Body of pancreas (tissue), 4 donors: ENCODE measurements at regions not wholly inside any gene's neighbourhood (a gene's known extent, or its start where the extent isn't known, plus 50 kb on each side); places are given as distances from the start of the nearest gene placed in this dataset.
"Not testable (repeated sequence)": the region's sequence is repeated elsewhere in the genome, so short reads cannot be mapped to it uniquely, and the experiment has no call there.

Experiments
- ATAC-seq: fragments of 150-250 bp; one replicate; pipeline ENCODE4 v1.9.1; 2016
- DNase-seq, 4 donors: peaks; one replicate each; pipeline ENCODE4 v3.0.0-alpha.2; 2019
- H3K27ac ChIP-seq, 4 donors: fragments of 200-600 bp; sonication (generic); 1 replicate in 3 of 4; 2 replicates in 1 of 4; pipeline versions ENCODE4 v1.5.1 to v1.6.1; 2016 to 2019; ENCODE audit warnings: mild to moderate bottlenecking in 1 of 4, mixed read lengths in 1 of 4, moderate library complexity in 1 of 4
- H3K27me3 ChIP-seq, 2 donors: fragments of 200-600 bp; sonication (generic); one replicate each; pipeline ENCODE4 v1.6.0; 2016; ENCODE audit warnings: mild to moderate bottlenecking in 1 of 2
- H3K36me3 ChIP-seq, 2 donors: fragments of 200-600 bp; sonication (generic); replicated peaks in 1 of 2; 2 replicates each; pipeline ENCODE4 v1.5.1; 2016; ENCODE audit warnings: low read depth in 2 of 2; ENCODE audit not compliant: insufficient read depth in 1 of 2
- H3K4me1 ChIP-seq: fragments of 200-600 bp; sonication (generic); one replicate; pipeline ENCODE4 v1.6.0; 2016
- H3K4me3 ChIP-seq, 2 donors: fragments of 200-600 bp; sonication (generic); 1 replicate in 1 of 2; 2 replicates in 1 of 2; pipeline ENCODE4 v1.5.1; 2016 to 2019
- H3K9me3 ChIP-seq, 3 donors: fragments of 200-600 bp; sonication (generic); 1 replicate in 2 of 3; 2 replicates in 1 of 3; pipeline ENCODE4 v1.5.1; 2016
- WGBS, 2 donors: methylation state at CpG; one replicate each; pipeline ENCODE4 v1.1.5; 2017; 5-methylcytosine and 5-hydroxymethylcytosine counted together
- intact Hi-C: fragments of 100-400 bp; cut with DNase I; formaldehyde crosslinking; loops from one replicate; pipeline ENCODE4 v1.15.1; 2023

DNA sequence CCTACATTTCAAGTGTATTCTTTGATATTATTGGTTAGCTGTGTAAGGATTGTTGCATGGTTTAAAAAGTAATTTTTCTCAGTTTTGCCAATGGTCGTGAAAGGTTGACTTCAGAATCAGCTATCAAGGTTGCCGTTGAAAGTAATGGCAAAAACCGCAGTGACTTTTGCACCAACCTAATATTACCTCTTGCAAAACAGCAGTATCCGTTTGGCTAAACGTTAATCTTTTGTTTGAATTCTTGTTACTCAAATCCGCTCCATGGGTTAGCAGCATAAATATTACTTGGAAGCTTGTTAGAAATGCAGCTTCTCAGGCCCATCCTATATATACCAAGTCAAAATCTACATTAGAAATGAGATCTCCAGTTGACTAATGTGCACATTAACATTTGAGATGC lies 141.6 kb upstream of the PRSS12 start:
- H3K27me3 ChIP-seq, H3K36me3 ChIP-seq, H3K4me3 ChIP-seq, ATAC-seq, intact Hi-C loops, H3K27ac ChIP-seq, DNase-seq, H3K4me1 ChIP-seq, H3K9me3 ChIP-seq: not testable (repeated sequence)
- WGBS, 2 donors, result 59 to 81% methylated on average over 6 of the region's 6 CpGs

DNA sequence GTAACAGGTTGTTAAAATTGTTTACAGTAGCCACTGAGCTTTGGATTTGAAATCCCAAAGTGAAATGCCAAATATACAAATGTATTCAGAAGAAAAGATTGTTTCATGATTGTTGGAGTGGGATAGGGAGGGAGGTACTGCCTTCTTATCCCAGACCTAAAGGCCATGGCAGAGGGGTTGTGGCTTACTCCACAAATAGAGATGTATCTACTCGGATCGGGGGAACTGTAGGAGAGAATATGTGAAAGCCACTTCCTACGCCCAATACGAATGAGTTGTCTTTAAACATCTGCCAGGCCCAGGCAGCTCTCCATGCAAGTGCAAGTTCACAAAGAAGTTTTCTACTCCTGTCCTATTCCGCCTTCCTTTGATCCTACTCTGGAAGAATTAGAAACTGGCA lies 150.2 kb upstream of the PRSS12 start:
- not testable (repeated sequence) for H3K27ac ChIP-seq

DNA sequence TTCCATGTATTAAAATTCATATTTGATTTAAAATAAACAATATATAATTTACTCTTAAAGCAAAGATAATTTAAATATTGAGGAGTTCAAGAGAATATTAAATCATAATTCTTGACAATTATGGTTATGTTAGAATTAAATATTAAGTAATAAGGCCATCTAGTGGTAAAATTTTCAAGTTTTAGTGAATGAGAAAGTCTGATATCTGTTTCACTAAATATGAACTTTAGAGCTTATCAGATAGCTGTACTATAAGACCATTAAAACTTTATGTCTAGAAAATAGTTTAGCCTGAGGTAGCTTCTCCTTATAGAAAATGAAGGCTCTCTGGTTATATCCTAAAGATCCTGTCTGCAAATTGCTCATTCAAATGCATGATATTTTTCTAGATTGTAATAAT lies 152.1 kb upstream of the PRSS12 start:
- ATAC-seq, H3K4me1 ChIP-seq, DNase-seq, H3K4me3 ChIP-seq, H3K27ac ChIP-seq, H3K27me3 ChIP-seq, intact Hi-C loops, H3K36me3 ChIP-seq, H3K9me3 ChIP-seq: not testable (repeated sequence)

More for the DNA sequence above, 150.2 kb upstream of the PRSS12 start:
- ATAC-seq, H3K27me3 ChIP-seq, intact Hi-C loops, H3K36me3 ChIP-seq, H3K4me1 ChIP-seq, DNase-seq, H3K4me3 ChIP-seq, H3K9me3 ChIP-seq: not testable (repeated sequence)
- 82 to 92% methylated on average over 5 of the region's 5 CpGs for WGBS, 2 donors

DNA sequence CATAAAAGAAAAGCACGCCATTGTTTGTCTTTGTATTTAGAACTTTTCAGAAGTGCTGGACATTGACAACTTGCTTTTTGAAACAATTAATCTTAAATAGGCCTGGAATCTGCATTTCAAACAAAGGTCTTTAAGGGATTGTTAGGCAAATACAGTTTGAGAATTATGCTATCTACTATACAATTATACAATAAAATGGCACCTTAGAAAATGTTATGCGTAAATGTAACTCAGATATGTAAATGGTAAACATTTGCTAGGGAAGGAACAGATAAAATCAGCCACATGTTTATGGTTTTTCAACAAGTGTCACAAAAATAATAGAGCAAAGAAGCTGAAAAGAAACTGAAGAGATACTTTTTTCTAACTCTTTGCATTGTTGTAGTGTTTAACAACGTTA lies 152.7 kb upstream of the PRSS12 start:
- intact Hi-C loops, DNase-seq: not testable (repeated sequence)

DNA sequence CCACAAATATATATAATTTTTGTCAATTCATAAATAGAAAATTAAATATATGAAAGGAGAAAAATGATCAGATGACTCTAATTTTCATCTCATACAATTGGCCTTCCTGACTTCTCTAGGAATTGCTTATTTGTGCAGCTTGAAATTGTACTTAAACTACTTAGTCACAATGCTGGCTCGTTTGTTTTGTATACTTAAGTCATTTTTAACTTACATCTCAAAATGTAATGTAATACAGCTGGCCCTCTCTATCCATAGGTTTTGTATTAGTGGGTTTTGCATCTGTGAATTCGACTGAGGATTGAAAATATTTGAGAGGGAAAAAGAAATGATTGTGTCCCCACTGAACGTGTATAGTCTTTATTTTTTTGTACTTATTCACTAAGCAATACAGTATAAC lies 160.1 kb upstream of the PRSS12 start:
- H3K9me3 ChIP-seq, H3K27ac ChIP-seq, H3K4me3 ChIP-seq, DNase-seq, H3K27me3 ChIP-seq, H3K36me3 ChIP-seq, intact Hi-C loops, ATAC-seq, H3K4me1 ChIP-seq: not testable (repeated sequence)
- 44 to 46% methylated on average over 3 of the region's 3 CpGs for WGBS, 2 donors

More for the DNA sequence above, 152.7 kb upstream of the PRSS12 start:
- not testable (repeated sequence) for H3K4me3 ChIP-seq, ATAC-seq, H3K4me1 ChIP-seq, H3K27me3 ChIP-seq, H3K9me3 ChIP-seq, H3K27ac ChIP-seq, H3K36me3 ChIP-seq
- WGBS, 2 donors, result 64 to 79% methylated on average over 3 of the region's 3 CpGs

DNA sequence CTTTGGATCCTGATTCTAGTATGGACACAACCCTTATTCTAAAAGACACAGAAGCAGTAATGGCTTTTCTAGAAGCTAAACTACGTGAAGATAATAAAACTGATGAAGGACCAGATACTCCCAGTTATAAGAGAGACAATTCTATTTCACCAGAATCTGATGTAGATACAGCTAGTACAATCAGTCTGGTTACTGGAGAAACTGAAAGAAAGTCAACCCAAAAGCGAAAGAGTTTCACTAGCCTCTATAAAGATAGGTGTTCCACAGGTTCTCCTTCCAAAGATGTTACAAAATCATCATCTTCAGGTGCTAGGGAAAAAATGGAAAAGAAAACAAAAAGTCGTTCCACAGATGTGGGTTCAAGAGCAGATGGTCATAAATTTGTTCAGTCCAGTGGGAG lies 161.5 kb upstream of the PRSS12 start:
- H3K4me1 ChIP-seq, ATAC-seq, H3K36me3 ChIP-seq, H3K9me3 ChIP-seq, H3K27ac ChIP-seq, DNase-seq, intact Hi-C loops, H3K4me3 ChIP-seq, H3K27me3 ChIP-seq: not testable (repeated sequence)
- WGBS, 2 donors, result 78 to 84% methylated on average over 2 of the region's 3 CpGs

DNA sequence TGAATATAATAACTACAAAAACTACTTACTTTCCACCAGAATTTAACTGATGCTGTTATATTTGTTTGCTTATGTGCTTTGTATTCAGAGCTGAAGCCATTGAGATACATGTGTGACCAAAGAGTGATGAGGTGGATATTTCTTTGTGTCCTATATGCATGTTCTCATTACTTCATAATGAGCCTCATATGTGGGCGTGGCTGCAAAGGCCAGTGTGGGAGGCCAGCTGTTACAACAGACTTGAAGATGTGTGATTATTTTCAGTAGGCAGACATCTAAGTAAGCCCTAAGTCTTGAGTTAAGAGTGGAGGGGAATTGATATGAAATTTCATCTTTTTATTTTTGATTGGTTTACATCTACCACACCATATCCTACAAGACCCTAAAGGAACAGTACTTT lies 163.3 kb upstream of the PRSS12 start:
- ATAC-seq, H3K4me3 ChIP-seq, H3K27ac ChIP-seq, H3K27me3 ChIP-seq, intact Hi-C loops, H3K4me1 ChIP-seq, H3K9me3 ChIP-seq, DNase-seq, H3K36me3 ChIP-seq: not testable (repeated sequence)
- WGBS, 2 donors, result 0 to 41% methylated on average over 1 of the region's 1 CpG

DNA sequence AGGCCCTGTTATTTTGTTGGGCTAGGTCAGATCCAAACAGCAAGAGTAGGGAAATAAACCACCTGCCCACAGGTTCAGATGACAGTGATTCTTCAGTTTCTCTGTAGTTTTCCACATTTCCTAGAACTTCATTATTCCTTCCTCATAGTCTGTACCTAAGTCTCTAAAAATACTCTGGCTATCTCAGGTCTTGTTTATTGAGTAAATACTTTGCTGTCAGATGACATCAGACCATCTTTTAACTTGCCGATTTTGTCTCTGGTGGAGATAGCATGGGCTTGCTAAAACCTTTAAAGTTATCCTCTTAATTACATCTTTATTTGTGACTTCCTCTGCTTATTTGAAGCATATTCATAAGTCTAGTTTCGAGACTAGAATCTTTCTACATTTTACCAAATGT lies 155.1 kb upstream of the METTL14 start:
- 42 to 48% methylated on average over 2 of the region's 2 CpGs for WGBS, 2 donors
- H3K9me3 ChIP-seq, ATAC-seq, H3K36me3 ChIP-seq, intact Hi-C loops, H3K4me1 ChIP-seq, H3K4me3 ChIP-seq, H3K27me3 ChIP-seq, H3K27ac ChIP-seq, DNase-seq: not testable (repeated sequence)

DNA sequence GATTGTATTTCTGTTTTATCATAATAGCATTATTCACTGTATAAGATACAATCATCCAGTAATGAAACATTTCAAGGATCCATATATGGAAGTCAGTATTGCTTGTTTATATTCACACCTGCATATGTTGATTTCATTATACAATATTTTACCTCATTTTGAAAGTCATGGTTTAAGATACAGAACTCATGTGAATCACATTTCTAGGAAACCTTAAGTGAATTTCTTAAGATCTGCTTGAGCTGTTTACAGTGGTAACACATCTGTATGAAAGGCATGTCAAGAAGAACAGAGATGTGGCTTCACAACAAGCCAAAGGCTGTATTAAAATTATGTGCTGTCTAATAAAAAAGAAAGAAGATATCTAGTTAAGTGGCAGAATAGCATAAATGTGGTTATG lies 153.2 kb upstream of the METTL14 start:
- H3K4me3 ChIP-seq, DNase-seq, H3K36me3 ChIP-seq, intact Hi-C loops, ATAC-seq, H3K9me3 ChIP-seq, H3K27me3 ChIP-seq, H3K27ac ChIP-seq, H3K4me1 ChIP-seq: not testable (repeated sequence)

DNA sequence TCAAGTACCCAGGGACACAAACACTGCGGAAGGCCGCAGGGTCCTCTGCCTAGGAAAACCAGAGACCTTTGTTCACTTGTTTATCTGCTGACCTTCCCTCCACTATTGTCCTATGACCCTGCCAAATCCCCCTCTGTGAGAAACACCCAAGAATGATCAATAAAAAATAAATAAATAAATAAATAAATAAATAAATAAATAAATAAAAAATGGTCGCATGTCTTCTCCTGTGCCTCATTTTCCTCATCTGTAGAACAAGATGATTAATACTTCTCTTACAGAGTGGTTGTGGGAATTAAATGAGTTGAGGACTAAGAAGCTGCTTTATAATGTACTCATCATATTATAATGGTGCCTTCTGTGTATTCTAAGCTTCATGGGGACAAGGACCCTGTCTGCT lies 149.4 kb upstream of the METTL14 start:
- H3K36me3 ChIP-seq, H3K27ac ChIP-seq, H3K27me3 ChIP-seq, H3K9me3 ChIP-seq, H3K4me1 ChIP-seq, DNase-seq, H3K4me3 ChIP-seq, ATAC-seq, intact Hi-C loops: not testable (repeated sequence)
- 81 to 82% methylated on average over 2 to 3 of the region's 3 CpGs for WGBS, 2 donors
